22Rv1 (cell line): ENCODE measurements at regions not wholly inside any gene's neighbourhood (a gene's known extent, or its start where the extent isn't known, plus 50 kb on each side); places are given as distances from the start of the nearest gene placed in this dataset.

ENCODE experiments used
- CTCF ChIP-seq: fragments of 450-650 bp; IDR thresholded peaks from 2 replicates; pipeline ENCODE4 v1.5.1; 2017; ENCODE audit warnings: mild to moderate bottlenecking
- ZFX ChIP-seq: fragments of 450-650 bp; IDR thresholded peaks from 2 replicates; pipeline ENCODE4 v1.6.1; 2017; ENCODE audit warnings: antibody characterized with exemption, borderline replicate concordance

- no peak for TF ChIP-seq CTCF
- no peak for TF ChIP-seq ZFX
Observed at GRCh38 chr11:122339436-122340060, 223.5 kb upstream of the BLID start.
